ENCODE measurements at regions not wholly inside any gene's neighbourhood (a gene's known extent, or its start where the extent isn't known, plus 50 kb on each side); places are given as distances from the start of the nearest gene placed in this dataset.

GRCh38 chr9:80605793-80606192, 1034.0 kb downstream of the TLE4 start:
- DNase-seq (ENCODE audit: low read depth, low spot score), result no peak
- in situ Hi-C loops (cut with MboI), result no loop called here
- no peak for TF ChIP-seq IKZF1 (conservative IDR thresholded peaks at IDR 0.05)
- TF ChIP-seq KDM1A (IDR thresholded peaks at IDR 0.05; ENCODE audit: borderline replicate concordance), result no peak
- no peak for TF ChIP-seq RCOR1 (conservative IDR thresholded peaks at IDR 0.05; ENCODE audit: low read depth, low read length)
- TF ChIP-seq USF1 (IDR thresholded peaks at IDR 0.05; ENCODE audit: borderline replicate concordance, extremely low read length, insufficient read depth, low read depth, low read length), result no peak
- no peak for TF ChIP-seq ATF2 (IDR thresholded peaks at IDR 0.05; ENCODE audit: low read length)
- TF ChIP-seq, protein P1, sequence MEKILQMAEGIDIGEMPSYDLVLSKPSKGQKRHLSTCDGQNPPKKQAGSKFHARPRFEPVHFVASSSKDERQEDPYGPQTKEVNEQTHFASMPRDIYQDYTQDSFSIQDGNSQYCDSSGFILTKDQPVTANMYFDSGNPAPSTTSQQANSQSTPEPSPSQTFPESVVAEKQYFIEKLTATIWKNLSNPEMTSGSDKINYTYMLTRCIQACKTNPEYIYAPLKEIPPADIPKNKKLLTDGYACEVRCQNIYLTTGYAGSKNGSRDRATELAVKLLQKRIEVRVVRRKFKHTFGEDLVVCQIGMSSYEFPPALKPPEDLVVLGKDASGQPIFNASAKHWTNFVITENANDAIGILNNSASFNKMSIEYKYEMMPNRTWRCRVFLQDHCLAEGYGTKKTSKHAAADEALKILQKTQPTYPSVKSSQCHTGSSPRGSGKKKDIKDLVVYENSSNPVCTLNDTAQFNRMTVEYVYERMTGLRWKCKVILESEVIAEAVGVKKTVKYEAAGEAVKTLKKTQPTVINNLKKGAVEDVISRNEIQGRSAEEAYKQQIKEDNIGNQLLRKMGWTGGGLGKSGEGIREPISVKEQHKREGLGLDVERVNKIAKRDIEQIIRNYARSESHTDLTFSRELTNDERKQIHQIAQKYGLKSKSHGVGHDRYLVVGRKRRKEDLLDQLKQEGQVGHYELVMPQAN (conservative IDR thresholded peaks at IDR 0.05), result no peak
- TF ChIP-seq PML (IDR thresholded peaks at IDR 0.05; ENCODE audit: low read length), result no peak
- TF ChIP-seq SMC3 (IDR thresholded peaks at IDR 0.05; ENCODE audit: borderline replicate concordance, low read length), result no peak
- no peak for TF ChIP-seq HSF1 (IDR thresholded peaks at IDR 0.05; ENCODE audit: low read depth, low read length)
- Histone ChIP-seq H3K9ac (ENCODE audit: control insufficient read depth, insufficient read depth, low read length) (no peak overlapping the region), H4K20me1 (ENCODE audit: control insufficient read depth, insufficient read depth) (no peaks in the 10 kb centered on the region), H3K79me2 (ENCODE audit: control insufficient read depth, insufficient read depth, low read length) (no peaks in the 10 kb centered on the region), H3K4me2 (ENCODE audit: control insufficient read depth, insufficient read depth) (no peak overlapping the region), H3K27ac (ENCODE audit: control insufficient read depth, insufficient read depth) (no peak overlapping the region), H3K36me3 (ENCODE audit: control insufficient read depth in 2 of 2, insufficient read depth in 2 of 2, low read length in 1 of 2) (no peaks in the 10 kb centered on the region), H2AFZ (ENCODE audit: control insufficient read depth, low read depth, low read length) (no peak overlapping the region), H3K27me3 (replicated peaks in 1 of 2; ENCODE audit: control insufficient read depth in 2 of 2, insufficient read depth in 2 of 2, low read length in 1 of 2) (no peaks in the 10 kb centered on the region), H3K4me1 (ENCODE audit: control insufficient read depth, insufficient read depth, low read length) (no peaks in the 10 kb centered on the region), H3K9me3 (replicated peaks; ENCODE audit: control insufficient read depth, insufficient read depth, low read length) (no peaks in the 10 kb centered on the region), H3K4me3 (no peak overlapping the region)
- ChIA-PET RAD21 (ENCODE audit: unreplicated experiment) (no interaction called here), CTCF (interaction anchor here (2.2 kb wide), 1 partner anchor 281 kb away, joined by 7 read pairs; no protein-coding TSS in a partner anchor), SMC1A (ENCODE audit: uncharacterized antibody, unreplicated experiment) (no interaction called here), POLR2A (no interaction called here)
- 12% methylated on average over 3 of the region's 3 CpGs for WGBS (ENCODE audit: insufficient coverage, insufficient replicate concordance, low lambda C conversion rate, missing lambda C conversion rate)
- no peak for ATAC-seq
- no TSS peak for BruUV-seq (replicated peaks)
- intact Hi-C loops (cut with micrococcal nuclease; ENCODE audit: unreplicated experiment), result no loop called here
- no peak for FAIRE-seq

Measured in GM12878 (cell line).